Heart right ventricle (tissue), 16 donors: ENCODE measurements at regions not wholly inside any gene's neighbourhood (a gene's known extent, or its start where the extent isn't known, plus 50 kb on each side); places are given as distances from the start of the nearest gene placed in this dataset.

Experiments used
- ATAC-seq, 8 donors: fragments of 200-7000 bp; cut with Tn5 transposase; one replicate each; pipeline ENCODE4 v1.9.1; 2020; ENCODE audit warnings: mild to moderate bottlenecking in 8 of 8, moderate library complexity in 8 of 8, moderate number of reproducible peaks in 1 of 8
- DNase-seq, 2 donors: peaks; one replicate each; pipeline ENCODE4 v3.0.0-alpha.2; 2020
- H3K27ac ChIP-seq, 10 donors: fragments of 200-600 bp; sonication (generic) in 2 of 10; one replicate each; pipeline versions ENCODE4 v1.5.0 to v1.8.0; 2020 to 2022; ENCODE audit warnings: mild to moderate bottlenecking in 3 of 10
- H3K27me3 ChIP-seq, 7 donors: fragments of 200-600 bp; one replicate each; pipeline ENCODE4 v1.8.0; 2021 to 2022; ENCODE audit warnings: mild to moderate bottlenecking in 2 of 7
- H3K36me3 ChIP-seq, 9 donors: fragments of 200-600 bp; sonication (generic) in 1 of 9; one replicate each; pipeline versions ENCODE4 v1.5.0 to v1.8.0; 2020 to 2022; ENCODE audit warnings: mild to moderate bottlenecking in 2 of 9
- H3K4me1 ChIP-seq, 9 donors: fragments of 200-600 bp; sonication (generic) in 1 of 9; one replicate each; pipeline versions ENCODE4 v1.5.0 to v1.8.0; 2020 to 2022; ENCODE audit warnings: mild to moderate bottlenecking in 4 of 9
- H3K4me3 ChIP-seq, 10 donors: fragments of 200-600 bp; sonication (generic) in 2 of 10; one replicate each; pipeline versions ENCODE4 v1.5.0 to v1.8.0; 2020 to 2022; ENCODE audit warnings: mild to moderate bottlenecking in 7 of 10, moderate library complexity in 2 of 10
- H3K9me3 ChIP-seq, 11 donors: fragments of 200-600 bp in 10 of 11; sonication (generic) in 2 of 11; one replicate each; pipeline versions ENCODE4 v1.5.0 to v1.8.0; 2013 to 2022; ENCODE audit warnings: mild to moderate bottlenecking in 2 of 11, control low read depth in 1 of 11, moderate library complexity in 1 of 11
- CTCF ChIP-seq, 9 donors: fragments of 200-600 bp; sonication (generic) in 2 of 9; IDR thresholded peaks; one replicate each; pipeline versions ENCODE4 v1.5.0 to v1.8.0; 2021 to 2022; ENCODE audit warnings: antibody characterized with exemption in 9 of 9, mild to moderate bottlenecking in 5 of 9, moderate library complexity in 1 of 9
- WGBS, 2 donors: extraction: QIAGEN DNeasy Blood & Tissue Kit; methylation state at CpG; one replicate each; pipeline ENCODE4 v1.1.7; 2013; ENCODE audit warnings: inconsistent platforms in 1 of 2; 5-methylcytosine and 5-hydroxymethylcytosine counted together
- intact Hi-C, 10 donors: fragments of 100-400 bp; cut with DNase I; formaldehyde crosslinking; loops; one replicate each; pipeline versions ENCODE4 v1.11.1 to v1.14.2; 2022
- donor health status: Arrhythmogenic right ventricular cardiomyopathy.
- donor health status: ischemic (EF 13 %, LVEDD 7.1; RV severe dilation, severe dysfunction).
- donor health status: healthy with polysubstance abuse.
- donor health status: DM: no; HTN: yes; CAD: no.
- donor health status: DM: no; HTN: no; CAD: no.
- donor health status: ischemic (EF 25% LVEDD 6.9; RV normal size, moderate dysfunction).
- donor health status: ischemic (EF 25% LVEDD 5.7; RV mildly dilated, moderate dysfunction).
- donor health status: healthy.
- donor health status: DM: yes; HTN: yes; CAD: no.
- donor health status: Ischemic cardiomyopathy.
- donor health status: ischemic (EF 35%, LVEDD 5.7; RV mildly dilated, moderate dysfunction).
- donor health status: nonischemic (EF 11% LVEDD 7.7; RV severe dilation, severe dysfunction).
- donor health status: DM: yes; HTN: yes; CAD: no.
- donor health status: PGD.
- donor health status: ischemic (EF 29% LVEDD 5.4; RV normal size, mild dysfunction).
- donor health status: nonischemic (EF 23%, LVEDD 6.1; RV moderate dilation, normal function).

- Histone ChIP-seq H3K9me3 (no peaks in the 10 kb centered on the region), H3K36me3 (no peaks in the 10 kb centered on the region), H3K27me3 (no peaks in the 10 kb centered on the region), H3K4me1 (no peaks in the 10 kb centered on the region), H3K27ac (no peak overlapping the region), H3K4me3 (no peak overlapping the region)
- no peak for ATAC-seq
- TF ChIP-seq CTCF (IDR thresholded peaks at IDR 0.05), result no peak
- WGBS, 2 donors, result 88 to 97% methylated on average over 2 of the region's 2 CpGs
- DNase-seq, result no peak
- intact Hi-C loops, result no loop called here
Measured at GRCh38 chr10:55274367-55274766, 473.3 kb upstream of the PCDH15 start.

GRCh38 chr10:55273946-55274345 lies 472.9 kb upstream of the PCDH15 start:
- no peaks in the 10 kb centered on the region for H3K36me3 ChIP-seq
- no peak overlapping the region for H3K4me3 ChIP-seq
- no peak for ATAC-seq
- DNase-seq, result no peak
- intact Hi-C loops, result no loop called here
- TF ChIP-seq CTCF (IDR thresholded peaks at IDR 0.05), result no peak
- no peak overlapping the region for H3K27ac ChIP-seq
- no peaks in the 10 kb centered on the region for H3K27me3 ChIP-seq
- H3K4me1 ChIP-seq, result no peaks in the 10 kb centered on the region
- H3K9me3 ChIP-seq, result no peaks in the 10 kb centered on the region

GRCh38 chr10:55272886-55273285 lies 471.9 kb upstream of the PCDH15 start:
- Histone ChIP-seq H3K27ac (no peak overlapping the region), H3K36me3 (no peaks in the 10 kb centered on the region), H3K9me3 (no peaks in the 10 kb centered on the region), H3K4me1 (no peaks in the 10 kb centered on the region), H3K27me3 (no peaks in the 10 kb centered on the region), H3K4me3 (no peak overlapping the region)
- ATAC-seq (no peak), DNase-seq (no peak)
- intact Hi-C loops, result no loop called here
- WGBS, 2 donors, result 78 to 87% methylated on average over 3 of the region's 3 CpGs
- TF ChIP-seq CTCF (IDR thresholded peaks at IDR 0.05), result no peak

- intact Hi-C loops, result loop anchor here in 5 of 10 donors (10.0 kb wide), 4 partner anchors 138 to 282 kb away; no protein-coding TSS in a partner anchor
- H3K4me3 ChIP-seq, result no peak overlapping the region
- no peaks in the 10 kb centered on the region for H3K9me3 ChIP-seq
- H3K36me3 ChIP-seq, result no peaks in the 10 kb centered on the region
- no peak for ATAC-seq
- H3K4me1 ChIP-seq, result no peaks in the 10 kb centered on the region
- no peak overlapping the region for H3K27ac ChIP-seq
- DNase-seq, result no peak
- H3K27me3 ChIP-seq, result no peaks in the 10 kb centered on the region
- TF ChIP-seq CTCF (IDR thresholded peaks at IDR 0.05), result no peak
- 86 to 94% methylated on average over 4 of the region's 4 CpGs for WGBS, 2 donors
Measured at GRCh38 chr10:55266797-55267196, 465.8 kb upstream of the PCDH15 start.

GRCh38 chr10:55263327-55263726 lies 462.3 kb upstream of the PCDH15 start:
- no peaks in the 10 kb centered on the region for H3K27me3 ChIP-seq
- TF ChIP-seq CTCF (IDR thresholded peaks at IDR 0.05), result no peak
- no peak overlapping the region for H3K27ac ChIP-seq
- no peak for DNase-seq
- intact Hi-C loops, result loop anchor here in 5 of 10 donors (10.0 kb wide), 4 partner anchors 141 to 279 kb away; no protein-coding TSS in a partner anchor
- H3K4me3 ChIP-seq, result no peak overlapping the region
- H3K36me3 ChIP-seq, result no peaks in the 10 kb centered on the region
- H3K4me1 ChIP-seq, result no peaks in the 10 kb centered on the region
- ATAC-seq, result no peak
- no peaks in the 10 kb centered on the region for H3K9me3 ChIP-seq
- WGBS, 2 donors, result 90 to 92% methylated on average over 5 of the region's 5 CpGs
